ENCODE measurements at regions not wholly inside any gene's neighbourhood (a gene's known extent, or its start where the extent isn't known, plus 50 kb on each side); places are given as distances from the start of the nearest gene placed in this dataset.

- TF ChIP-seq, protein P1, sequence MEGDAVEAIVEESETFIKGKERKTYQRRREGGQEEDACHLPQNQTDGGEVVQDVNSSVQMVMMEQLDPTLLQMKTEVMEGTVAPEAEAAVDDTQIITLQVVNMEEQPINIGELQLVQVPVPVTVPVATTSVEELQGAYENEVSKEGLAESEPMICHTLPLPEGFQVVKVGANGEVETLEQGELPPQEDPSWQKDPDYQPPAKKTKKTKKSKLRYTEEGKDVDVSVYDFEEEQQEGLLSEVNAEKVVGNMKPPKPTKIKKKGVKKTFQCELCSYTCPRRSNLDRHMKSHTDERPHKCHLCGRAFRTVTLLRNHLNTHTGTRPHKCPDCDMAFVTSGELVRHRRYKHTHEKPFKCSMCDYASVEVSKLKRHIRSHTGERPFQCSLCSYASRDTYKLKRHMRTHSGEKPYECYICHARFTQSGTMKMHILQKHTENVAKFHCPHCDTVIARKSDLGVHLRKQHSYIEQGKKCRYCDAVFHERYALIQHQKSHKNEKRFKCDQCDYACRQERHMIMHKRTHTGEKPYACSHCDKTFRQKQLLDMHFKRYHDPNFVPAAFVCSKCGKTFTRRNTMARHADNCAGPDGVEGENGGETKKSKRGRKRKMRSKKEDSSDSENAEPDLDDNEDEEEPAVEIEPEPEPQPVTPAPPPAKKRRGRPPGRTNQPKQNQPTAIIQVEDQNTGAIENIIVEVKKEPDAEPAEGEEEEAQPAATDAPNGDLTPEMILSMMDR (IDR thresholded peaks at IDR 0.05) = no peak
- TF ChIP-seq POLR2A (IDR thresholded peaks at IDR 0.05) = no peak
These were observed 149.3 kb upstream of the CBLB start for GRCh38 chr3:106018102-106018501.

Measured in Peyer's patch (tissue), 4 donors.